Osteoblast (primary cell): ENCODE measurements at regions not wholly inside any gene's neighbourhood (a gene's known extent, or its start where the extent isn't known, plus 50 kb on each side); places are given as distances from the start of the nearest gene placed in this dataset.

Experiments used
- DNase-seq: peaks from one replicate; pipeline ENCODE4 v3.0.0; 2011; ENCODE audit warnings: low spot score, mixed read lengths; ENCODE audit not compliant: insufficient read length; ENCODE audit errors: missing footprints
- H2AFZ ChIP-seq: 2 replicates; pipeline ENCODE4 v1.6.0; 2011; ENCODE audit warnings: mild to moderate bottlenecking, low read length
- H3K27ac ChIP-seq: 2 replicates; pipeline ENCODE4 v1.5.1; 2011; ENCODE audit warnings: mild to moderate bottlenecking, low read depth, low read length, moderate library complexity
- H3K27me3 ChIP-seq: 2 replicates; pipeline ENCODE4 v1.6.0; 2012; ENCODE audit warnings: mild to moderate bottlenecking, control low read depth, inconsistent platforms, low read length, moderate library complexity; ENCODE audit not compliant: insufficient read depth
- H3K36me3 ChIP-seq: 2 replicates; pipeline ENCODE4 v1.5.1; 2011; ENCODE audit warnings: mild to moderate bottlenecking, low read length, control low read depth, moderate library complexity; ENCODE audit not compliant: insufficient read depth
- H3K4me1 ChIP-seq: 2 replicates; pipeline ENCODE4 v1.5.1; 2011; ENCODE audit warnings: mild to moderate bottlenecking, low read length, control low read depth, moderate library complexity; ENCODE audit not compliant: insufficient read depth
- H3K4me2 ChIP-seq: 2 replicates; pipeline ENCODE4 v1.6.0; 2011; ENCODE audit warnings: mild to moderate bottlenecking, low read length; ENCODE audit not compliant: insufficient read depth
- H3K4me3 ChIP-seq: fragments of 200-600 bp; sonication (generic); 3 replicates; pipeline ENCODE4 v1.5.1; 2012; ENCODE audit warnings: mild to moderate bottlenecking, low read length, inconsistent platforms; ENCODE audit not compliant: insufficient read depth
- H3K79me2 ChIP-seq: 2 replicates; pipeline ENCODE4 v1.6.0; 2012; ENCODE audit warnings: mild to moderate bottlenecking, low read length, control low read depth, inconsistent platforms; ENCODE audit not compliant: insufficient read depth
- H3K9me3 ChIP-seq: 2 replicates; pipeline ENCODE4 v1.5.1; 2011; ENCODE audit warnings: low read depth, low read length, control low read depth
- H4K20me1 ChIP-seq: 2 replicates; pipeline ENCODE4 v1.6.0; 2012; ENCODE audit warnings: mild to moderate bottlenecking, low read length, control low read depth; ENCODE audit not compliant: insufficient read depth
- TF ChIP-seq, protein P1 (sequence below): IDR thresholded peaks from 2 replicates; pipeline ENCODE4 v1.5.1; 2011; ENCODE audit warnings: mild to moderate bottlenecking, low read depth, low read length, moderate library complexity; ENCODE audit errors: extremely low read depth

DNA sequence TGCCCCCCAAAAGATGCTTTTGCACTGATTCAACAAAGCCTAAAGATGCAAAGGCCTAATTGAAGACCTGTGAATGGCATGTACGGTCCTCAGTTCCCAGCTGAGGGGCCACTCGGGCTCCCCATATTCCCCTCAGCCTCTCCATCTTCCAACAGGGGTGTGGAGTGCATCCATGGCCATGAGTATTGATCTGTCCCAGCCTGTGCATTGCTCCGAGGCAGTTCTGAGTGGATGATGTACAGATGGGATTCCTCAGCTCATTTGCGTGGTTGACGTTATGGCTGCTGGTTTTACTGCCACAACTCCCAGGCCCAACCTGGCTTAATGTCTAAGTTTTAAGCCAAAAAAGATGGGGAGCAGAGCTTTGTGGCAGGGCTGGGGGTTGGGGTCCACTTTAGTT is 162.7 kb upstream of the ZNF267 start:
- Histone ChIP-seq H3K27me3 (no peaks in the 10 kb centered on the region), H4K20me1 (peaks cover 17% of the 10 kb centered on the region), H3K79me2 (peaks cover 28% of the 10 kb centered on the region), H3K9me3 (no peaks in the 10 kb centered on the region), H3K4me2 (no peak overlapping the region), H2AFZ (no peak overlapping the region), H3K4me3 (no peak overlapping the region), H3K27ac (no peak overlapping the region), H3K36me3 (peaks cover 8% of the 10 kb centered on the region), H3K4me1 (peaks cover 11% of the 10 kb centered on the region)
- peak; percentile 41 for DNase-seq
- TF ChIP-seq, protein P1, sequence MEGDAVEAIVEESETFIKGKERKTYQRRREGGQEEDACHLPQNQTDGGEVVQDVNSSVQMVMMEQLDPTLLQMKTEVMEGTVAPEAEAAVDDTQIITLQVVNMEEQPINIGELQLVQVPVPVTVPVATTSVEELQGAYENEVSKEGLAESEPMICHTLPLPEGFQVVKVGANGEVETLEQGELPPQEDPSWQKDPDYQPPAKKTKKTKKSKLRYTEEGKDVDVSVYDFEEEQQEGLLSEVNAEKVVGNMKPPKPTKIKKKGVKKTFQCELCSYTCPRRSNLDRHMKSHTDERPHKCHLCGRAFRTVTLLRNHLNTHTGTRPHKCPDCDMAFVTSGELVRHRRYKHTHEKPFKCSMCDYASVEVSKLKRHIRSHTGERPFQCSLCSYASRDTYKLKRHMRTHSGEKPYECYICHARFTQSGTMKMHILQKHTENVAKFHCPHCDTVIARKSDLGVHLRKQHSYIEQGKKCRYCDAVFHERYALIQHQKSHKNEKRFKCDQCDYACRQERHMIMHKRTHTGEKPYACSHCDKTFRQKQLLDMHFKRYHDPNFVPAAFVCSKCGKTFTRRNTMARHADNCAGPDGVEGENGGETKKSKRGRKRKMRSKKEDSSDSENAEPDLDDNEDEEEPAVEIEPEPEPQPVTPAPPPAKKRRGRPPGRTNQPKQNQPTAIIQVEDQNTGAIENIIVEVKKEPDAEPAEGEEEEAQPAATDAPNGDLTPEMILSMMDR, result no peak

DNA sequence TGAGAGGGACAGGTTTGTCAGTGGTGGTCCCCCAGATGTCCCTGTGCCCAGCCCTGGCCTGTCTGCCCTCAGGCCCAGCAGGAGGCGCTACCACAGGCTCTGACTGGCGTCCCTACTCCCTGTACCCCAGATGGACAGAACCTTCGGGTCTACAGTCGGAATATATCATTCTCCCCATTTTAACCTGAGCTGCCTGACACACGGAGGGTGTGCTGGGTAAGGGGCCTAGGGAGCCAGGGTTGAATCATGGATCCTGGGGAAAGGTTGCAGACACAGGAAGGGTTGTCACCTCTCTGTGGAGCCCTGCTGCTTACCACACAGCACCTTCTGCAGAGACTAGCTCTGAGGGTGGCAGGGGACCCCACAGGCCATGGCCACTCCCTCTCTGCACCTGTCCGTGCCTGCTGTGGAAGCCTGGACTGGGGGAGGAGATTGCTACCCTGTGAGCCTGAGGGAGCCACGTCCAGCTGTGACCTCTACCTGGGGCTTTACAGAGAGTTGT is 162.2 kb upstream of the ZNF267 start:
- Histone ChIP-seq H2AFZ (no peak overlapping the region), H3K4me1 (peaks cover 11% of the 10 kb centered on the region), H3K4me3 (no peak overlapping the region), H3K36me3 (peaks cover 10% of the 10 kb centered on the region), H3K27me3 (no peaks in the 10 kb centered on the region), H3K9me3 (no peaks in the 10 kb centered on the region), H4K20me1 (peaks cover 20% of the 10 kb centered on the region), H3K79me2 (peaks cover 33% of the 10 kb centered on the region), H3K27ac (no peak overlapping the region), H3K4me2 (no peak overlapping the region)
- TF ChIP-seq, protein P1, result no peak
- peak; percentile 6 for DNase-seq

DNA sequence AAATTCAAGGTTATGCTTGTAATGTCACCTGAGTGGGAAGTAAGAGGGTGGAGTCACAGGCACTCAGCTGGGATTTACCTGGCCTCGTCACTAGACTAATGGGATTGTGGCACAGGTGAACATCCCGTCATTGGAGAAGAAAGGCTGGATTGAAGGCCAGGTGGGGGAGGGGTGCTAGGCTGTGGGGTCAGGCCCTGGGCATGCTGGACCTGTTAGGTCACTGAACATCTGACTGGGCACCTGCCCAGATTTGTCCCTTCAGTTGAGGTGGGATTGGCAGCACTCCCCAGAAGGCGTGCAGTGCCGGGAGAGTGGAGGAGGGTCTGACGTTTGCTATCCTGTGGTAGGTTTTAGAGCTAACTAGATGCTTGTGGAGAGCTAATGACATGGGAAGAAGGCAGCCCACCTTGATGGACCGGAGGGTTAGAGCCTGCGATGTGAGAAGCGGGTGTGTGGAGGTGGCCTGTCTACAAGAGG is 161.5 kb upstream of the ZNF267 start:
- Histone ChIP-seq H4K20me1 (peaks cover 21% of the 10 kb centered on the region), H3K27ac (no peak overlapping the region), H3K27me3 (no peaks in the 10 kb centered on the region), H3K9me3 (no peaks in the 10 kb centered on the region), H2AFZ (no peak overlapping the region), H3K36me3 (peaks cover 10% of the 10 kb centered on the region), H3K4me1 (peaks cover 11% of the 10 kb centered on the region), H3K4me3 (no peak overlapping the region), H3K79me2 (peaks cover 36% of the 10 kb centered on the region), H3K4me2 (no peak overlapping the region)
- TF ChIP-seq, protein P1, result no peak
- DNase-seq, result peak; percentile 74

DNA sequence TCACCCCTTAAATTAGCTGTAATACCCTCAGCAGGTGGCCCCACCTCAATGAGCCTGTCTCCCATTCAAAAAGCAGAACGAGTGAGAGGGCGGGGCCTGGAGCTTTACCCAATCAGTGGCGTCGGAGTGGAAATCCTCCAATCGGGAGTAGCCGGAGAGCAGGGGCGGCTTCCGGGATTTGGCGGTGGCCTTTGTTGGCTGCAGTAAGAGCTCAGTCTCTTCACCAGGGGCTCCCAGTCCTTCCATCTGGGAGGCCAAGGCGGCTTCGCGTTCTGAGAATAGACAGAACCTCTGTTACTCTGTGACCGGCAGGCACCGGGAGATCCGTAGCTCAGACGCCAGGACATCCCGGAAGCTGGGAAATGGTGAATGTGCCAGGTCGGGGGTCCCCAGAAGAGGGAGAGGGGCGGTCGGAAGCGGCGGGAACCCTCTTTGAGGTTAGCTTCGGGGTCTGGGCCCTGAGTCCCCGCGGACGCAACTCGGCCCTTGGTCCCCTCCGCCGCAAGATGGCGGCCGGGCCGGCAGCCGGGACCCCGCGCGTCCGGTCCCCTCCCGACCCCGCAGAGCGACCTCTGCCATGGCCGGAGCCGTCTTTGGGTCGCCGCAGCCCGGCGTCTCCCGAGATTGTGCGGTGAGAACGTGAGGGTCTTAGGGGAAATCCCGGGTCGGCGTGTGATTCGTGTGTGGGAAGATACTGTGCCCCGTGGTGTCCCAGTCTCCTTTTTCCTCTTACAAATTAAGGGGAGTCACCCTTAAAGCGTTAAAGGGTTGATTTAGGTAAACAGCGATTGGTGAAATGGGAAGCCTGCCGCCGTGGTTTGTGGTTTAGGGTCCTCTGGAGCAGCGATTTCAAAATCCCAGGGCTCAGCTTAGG is 160.3 kb upstream of the ZNF267 start:
- peaks cover 11% of the 10 kb centered on the region for H3K4me1 ChIP-seq
- DNase-seq, result peak; percentile 99
- H4K20me1 ChIP-seq, result peaks cover 22% of the 10 kb centered on the region
- peak overlapping the region; percentile 75 for H3K4me2 ChIP-seq
- peaks cover 10% of the 10 kb centered on the region for H3K36me3 ChIP-seq
- H3K27ac ChIP-seq, result peak overlapping the region; percentile 93
- peak overlapping the region; percentile 99 for H3K4me3 ChIP-seq
- TF ChIP-seq, protein P1, result no peak
- H3K27me3 ChIP-seq, result no peaks in the 10 kb centered on the region
- peak overlapping the region; percentile 97 for H2AFZ ChIP-seq
- H3K79me2 ChIP-seq, result peaks cover 48% of the 10 kb centered on the region
- H3K9me3 ChIP-seq, result no peaks in the 10 kb centered on the region
